Type B pancreatic cell (in vitro differentiated cells): ENCODE measurements at regions not wholly inside any gene's neighbourhood (a gene's known extent, or its start where the extent isn't known, plus 50 kb on each side); places are given as distances from the start of the nearest gene placed in this dataset.

Source experiments
- DNase-seq: peaks from one replicate; pipeline ENCODE4 v3.0.0; 2021; ENCODE audit warnings: mixed read lengths; ENCODE audit not compliant: unreplicated experiment; ENCODE audit errors: extremely low spot score
- H3K27ac Mint-ChIP-seq: 2 replicates; pipeline ENCODE4 v1.8.0; 2021; ENCODE audit warnings: mild to moderate bottlenecking, mixed read lengths
- H3K27me3 Mint-ChIP-seq: 2 replicates; pipeline ENCODE4 v1.8.0; 2021; ENCODE audit warnings: mixed read lengths
- H3K36me3 Mint-ChIP-seq: 2 replicates; pipeline ENCODE4 v1.8.0; 2021; ENCODE audit warnings: mixed read lengths
- H3K4me1 Mint-ChIP-seq: one replicate; pipeline ENCODE4 v1.8.0; 2021; ENCODE audit warnings: mixed read lengths; ENCODE audit not compliant: unreplicated experiment
- H3K4me3 Mint-ChIP-seq: 2 replicates; pipeline ENCODE4 v1.8.0; 2021; ENCODE audit warnings: mild to moderate bottlenecking, mixed read lengths
- H3K9me3 Mint-ChIP-seq: 2 replicates; pipeline ENCODE4 v1.8.0; 2021; ENCODE audit warnings: mixed read lengths
- TF ChIP-seq, protein P1 (sequence below): fragments of 200-600 bp; sonication (generic); conservative IDR thresholded peaks from 2 replicates; pipeline ENCODE4 v1.5.0; 2021; ENCODE audit warnings: antibody characterized with exemption, mild to moderate bottlenecking

DNA sequence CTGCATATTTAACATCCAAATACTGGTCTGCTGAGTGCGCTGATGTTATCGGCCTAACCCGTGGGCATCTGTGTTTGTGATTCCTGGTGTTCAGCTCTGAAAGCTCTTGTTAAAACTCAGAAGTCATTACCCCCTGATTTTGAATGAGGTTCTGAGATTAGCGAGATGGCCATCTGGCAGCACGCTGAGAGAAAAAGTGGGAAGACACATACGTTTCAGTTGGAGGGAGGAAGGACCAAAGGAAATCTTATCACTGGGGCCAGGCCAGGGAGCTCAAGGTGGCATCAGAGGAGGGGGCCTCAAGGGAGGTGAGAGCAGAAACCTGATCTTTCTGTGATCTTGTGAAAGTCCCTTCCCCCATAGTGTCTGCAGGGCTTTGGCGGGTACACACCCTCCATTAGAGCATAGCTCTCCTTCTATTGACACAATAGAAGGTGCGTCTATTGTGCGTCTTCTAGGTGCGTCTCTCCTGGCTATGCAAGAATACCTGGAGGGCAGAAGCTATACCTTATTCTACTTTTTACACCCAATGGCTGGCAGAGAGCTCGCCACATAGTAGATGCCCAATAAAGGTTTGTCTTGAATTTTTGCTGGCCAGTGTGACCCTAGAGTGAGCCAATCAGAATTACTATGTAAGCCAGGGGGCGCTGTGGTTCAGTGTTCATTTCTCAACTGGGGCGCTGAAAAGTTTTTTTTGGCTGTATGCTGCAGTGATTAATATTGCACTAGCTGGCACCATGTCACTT, 182.4 kb downstream of the SHQ1 start:
- Mint-ChIP-seq H3K27ac (peak overlapping the region; percentile 63), H3K27me3 (peaks cover 3% of the 10 kb centered on the region), H3K4me3 (peak overlapping the region; percentile 60), H3K9me3 (peaks cover 16% of the 10 kb centered on the region), H3K36me3 (no peaks in the 10 kb centered on the region), H3K4me1 (peaks cover 29% of the 10 kb centered on the region)
- TF ChIP-seq, protein P1, sequence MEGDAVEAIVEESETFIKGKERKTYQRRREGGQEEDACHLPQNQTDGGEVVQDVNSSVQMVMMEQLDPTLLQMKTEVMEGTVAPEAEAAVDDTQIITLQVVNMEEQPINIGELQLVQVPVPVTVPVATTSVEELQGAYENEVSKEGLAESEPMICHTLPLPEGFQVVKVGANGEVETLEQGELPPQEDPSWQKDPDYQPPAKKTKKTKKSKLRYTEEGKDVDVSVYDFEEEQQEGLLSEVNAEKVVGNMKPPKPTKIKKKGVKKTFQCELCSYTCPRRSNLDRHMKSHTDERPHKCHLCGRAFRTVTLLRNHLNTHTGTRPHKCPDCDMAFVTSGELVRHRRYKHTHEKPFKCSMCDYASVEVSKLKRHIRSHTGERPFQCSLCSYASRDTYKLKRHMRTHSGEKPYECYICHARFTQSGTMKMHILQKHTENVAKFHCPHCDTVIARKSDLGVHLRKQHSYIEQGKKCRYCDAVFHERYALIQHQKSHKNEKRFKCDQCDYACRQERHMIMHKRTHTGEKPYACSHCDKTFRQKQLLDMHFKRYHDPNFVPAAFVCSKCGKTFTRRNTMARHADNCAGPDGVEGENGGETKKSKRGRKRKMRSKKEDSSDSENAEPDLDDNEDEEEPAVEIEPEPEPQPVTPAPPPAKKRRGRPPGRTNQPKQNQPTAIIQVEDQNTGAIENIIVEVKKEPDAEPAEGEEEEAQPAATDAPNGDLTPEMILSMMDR, result peak; percentile 71
- DNase-seq, result no peak

DNA sequence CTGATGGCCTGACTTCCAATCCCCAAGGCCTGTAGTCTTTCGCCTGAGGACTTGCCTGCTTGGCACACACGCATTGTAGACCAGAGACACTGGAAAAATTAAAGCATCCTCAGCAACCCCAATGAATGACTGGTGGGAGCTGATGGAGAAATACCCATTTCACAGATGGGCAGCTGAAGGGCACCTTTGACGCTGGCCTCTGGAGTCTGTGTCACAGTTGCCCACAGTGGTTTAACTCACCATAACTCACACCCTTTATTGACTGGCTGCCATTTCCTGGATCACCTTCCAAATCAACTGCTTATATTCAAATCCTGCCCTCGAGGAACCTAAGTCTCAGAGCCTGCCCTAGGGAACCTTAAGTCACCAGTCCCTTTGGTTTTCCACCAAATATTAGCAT, 183.1 kb downstream of the SHQ1 start:
- no peak for DNase-seq
- H3K36me3 Mint-ChIP-seq, result no peaks in the 10 kb centered on the region

DNA sequence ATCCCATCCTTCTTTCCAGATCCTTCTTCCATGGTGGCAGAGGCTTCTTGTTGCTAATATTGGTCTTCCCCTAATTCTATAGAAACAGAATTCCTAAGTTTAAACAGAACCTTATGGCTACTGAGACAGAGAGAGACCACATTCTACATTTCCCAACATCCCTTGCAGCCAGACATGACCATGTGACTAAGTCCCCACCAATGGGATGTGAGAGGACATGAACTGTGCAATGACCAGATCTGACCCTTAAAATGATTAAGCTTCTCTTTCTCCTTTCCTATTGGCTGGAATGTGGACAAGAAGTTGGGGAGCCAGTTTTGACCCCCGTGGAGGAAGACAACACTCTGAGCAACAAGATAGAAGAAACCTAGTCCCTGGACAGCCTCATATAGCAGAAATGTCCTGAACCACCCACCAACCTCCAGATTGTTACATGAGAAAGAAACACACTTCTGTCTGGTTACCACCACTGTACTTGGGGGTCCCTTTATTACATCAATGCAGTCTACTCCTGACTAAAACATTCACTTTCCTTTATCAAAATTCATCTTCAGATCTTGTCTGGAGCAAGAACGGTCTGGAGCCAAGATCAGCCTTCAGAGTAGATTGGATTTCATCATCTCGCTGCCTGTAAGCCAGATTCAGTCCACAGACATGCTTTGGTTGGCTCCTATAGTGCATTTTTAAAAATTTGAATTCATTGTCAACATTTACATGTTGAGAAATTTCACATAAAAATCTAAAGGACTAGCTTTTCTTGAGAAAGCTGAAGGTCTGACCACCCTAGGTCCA, 183.9 kb downstream of the SHQ1 start:
- TF ChIP-seq, protein P1, result no peak
- Mint-ChIP-seq H3K27ac (no peak overlapping the region), H3K36me3 (no peaks in the 10 kb centered on the region), H3K27me3 (no peaks in the 10 kb centered on the region), H3K4me3 (no peak overlapping the region), H3K4me1 (peaks cover 33% of the 10 kb centered on the region), H3K9me3 (peaks cover 16% of the 10 kb centered on the region)
- DNase-seq, result no peak

More for the DNA sequence above, 183.1 kb downstream of the SHQ1 start:
- Mint-ChIP-seq H3K9me3 (peaks cover 16% of the 10 kb centered on the region), H3K4me3 (no peak overlapping the region), H3K4me1 (peaks cover 30% of the 10 kb centered on the region), H3K27ac (no peak overlapping the region), H3K27me3 (no peaks in the 10 kb centered on the region)
- TF ChIP-seq, protein P1, result no peak

DNA sequence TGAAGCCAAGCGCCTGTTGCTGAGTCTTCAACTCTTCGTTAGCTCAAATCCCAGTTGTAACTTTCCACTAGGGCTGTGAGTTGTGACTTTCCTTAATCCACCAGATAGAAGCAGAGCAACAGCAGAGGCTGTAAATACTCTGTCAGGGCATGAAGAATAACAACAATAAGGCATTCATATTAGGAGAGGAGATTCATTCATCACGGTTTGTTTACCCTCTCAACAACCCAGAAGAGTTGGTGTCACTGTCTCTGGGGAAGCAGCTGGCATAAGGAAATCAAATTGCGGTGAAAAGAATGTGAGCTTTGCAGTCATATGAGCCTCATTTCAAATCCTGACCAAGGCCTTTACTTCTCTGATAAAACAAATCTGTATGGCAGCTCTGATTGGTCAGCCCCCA, 184.8 kb downstream of the SHQ1 start:
- H3K27me3 Mint-ChIP-seq, result no peaks in the 10 kb centered on the region
- H3K9me3 Mint-ChIP-seq, result peaks cover 13% of the 10 kb centered on the region
- TF ChIP-seq, protein P1, result no peak
- peak overlapping the region; percentile 59 for H3K27ac Mint-ChIP-seq
- peaks cover 33% of the 10 kb centered on the region for H3K4me1 Mint-ChIP-seq
- no peak overlapping the region for H3K4me3 Mint-ChIP-seq
- no peaks in the 10 kb centered on the region for H3K36me3 Mint-ChIP-seq
- no peak for DNase-seq

DNA sequence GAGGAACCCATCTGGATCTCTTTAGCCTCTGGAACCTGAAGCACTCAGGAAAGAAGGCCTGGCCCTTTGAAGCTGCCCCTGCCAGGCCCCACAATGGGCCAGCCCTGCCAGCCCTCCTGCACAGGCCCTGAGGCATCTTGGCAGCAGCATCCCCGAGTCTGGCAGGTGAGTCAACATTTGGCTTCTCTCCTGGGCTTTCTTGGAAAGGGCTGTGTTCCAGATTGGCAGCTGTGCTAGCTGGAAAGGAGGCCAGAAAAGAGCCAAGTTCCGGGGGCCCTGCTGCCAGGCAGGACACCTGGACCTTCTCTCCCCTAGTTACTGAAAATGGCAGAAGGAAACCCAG, 187.2 kb downstream of the SHQ1 start:
- Mint-ChIP-seq H3K27ac (no peak overlapping the region), H3K9me3 (peaks cover 13% of the 10 kb centered on the region), H3K27me3 (no peaks in the 10 kb centered on the region), H3K4me3 (no peak overlapping the region), H3K36me3 (no peaks in the 10 kb centered on the region), H3K4me1 (peaks cover 40% of the 10 kb centered on the region)
- DNase-seq, result no peak
- TF ChIP-seq, protein P1, result no peak
